Fibroblast of skin of left quadriceps (primary cell): ENCODE measurements at regions not wholly inside any gene's neighbourhood (a gene's known extent, or its start where the extent isn't known, plus 50 kb on each side); places are given as distances from the start of the nearest gene placed in this dataset.
"Not testable (repeated sequence)": the region's sequence is repeated elsewhere in the genome, so short reads cannot be mapped to it uniquely, and the experiment has no call there.

Experiments
- DNase-seq, 2 experiments: peaks; one replicate each; pipeline ENCODE4 v3.0.0-alpha.2; 2013; ENCODE audit warnings: low read depth in 2 of 2

GRCh38 chr2:10183146-10183675 is 60.7 kb downstream of the RRM2 start:
- no peak for DNase-seq

DNA sequence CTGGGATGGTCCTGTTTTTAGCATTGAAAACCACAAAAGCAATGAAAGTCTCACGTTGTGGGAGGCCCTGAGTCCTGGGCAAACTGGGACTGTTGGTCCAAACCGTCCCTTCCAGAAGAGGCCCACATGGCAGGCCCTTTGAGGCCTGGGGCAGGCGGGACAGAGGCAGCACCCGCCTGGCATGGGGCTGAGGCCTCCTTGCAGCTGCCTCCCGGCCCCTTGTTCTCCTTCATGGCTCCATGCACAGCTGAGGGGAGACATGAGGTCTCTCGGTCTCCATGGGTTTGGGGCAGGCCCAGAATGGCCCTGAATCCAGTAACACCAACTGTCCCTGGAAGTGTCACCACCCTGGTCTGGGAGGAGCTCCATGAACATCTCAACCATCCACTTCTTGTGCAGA is 61.9 kb downstream of the RRM2 start:
- no peak for DNase-seq

DNA sequence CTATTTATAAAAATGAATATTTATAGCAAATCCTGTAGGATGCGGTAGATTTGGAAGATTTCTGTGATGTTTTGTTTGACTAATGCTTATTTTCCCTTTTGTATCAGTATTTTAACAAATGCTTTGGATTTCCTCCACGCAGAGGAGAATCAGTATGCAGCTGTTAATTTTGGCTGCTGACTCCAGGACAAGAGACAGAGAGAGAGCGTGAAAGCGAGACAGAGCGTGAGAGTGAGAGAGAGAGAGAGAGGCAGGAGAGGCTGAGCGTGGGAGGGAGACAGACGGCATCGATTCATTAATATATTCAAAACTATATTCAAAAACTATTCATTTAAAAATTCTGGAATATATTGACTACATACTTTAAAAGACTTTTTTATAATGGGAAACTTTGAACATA is 62.5 kb downstream of the RRM2 start:
- DNase-seq, result no peak

- no peak for DNase-seq
Observed at GRCh38 chr2:10185755-10186154, 63.2 kb downstream of the RRM2 start.

- DNase-seq, result no peak
Observed at GRCh38 chr2:10186868-10187535, 64.5 kb downstream of the RRM2 start.

DNA sequence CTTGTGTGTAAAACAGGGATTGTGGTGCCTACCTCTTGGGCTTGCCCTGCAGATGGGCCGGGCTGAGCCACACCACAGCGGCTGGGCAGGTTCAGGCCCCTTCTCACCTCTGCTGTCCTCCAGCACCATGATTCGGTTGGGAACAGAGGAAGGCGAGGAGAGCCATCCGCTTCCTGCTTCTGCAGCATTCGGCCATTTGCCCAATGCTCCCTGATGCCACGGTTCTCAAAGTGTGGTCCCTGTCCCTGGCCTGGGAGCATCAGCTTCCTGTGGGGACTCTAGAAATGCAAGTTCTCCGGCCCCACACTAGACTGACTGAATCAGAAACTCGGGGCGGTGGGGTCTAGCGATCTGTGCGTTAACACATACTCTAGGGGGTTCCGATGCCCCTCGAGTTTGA is 65.1 kb downstream of the RRM2 start:
- no peak for DNase-seq

DNA sequence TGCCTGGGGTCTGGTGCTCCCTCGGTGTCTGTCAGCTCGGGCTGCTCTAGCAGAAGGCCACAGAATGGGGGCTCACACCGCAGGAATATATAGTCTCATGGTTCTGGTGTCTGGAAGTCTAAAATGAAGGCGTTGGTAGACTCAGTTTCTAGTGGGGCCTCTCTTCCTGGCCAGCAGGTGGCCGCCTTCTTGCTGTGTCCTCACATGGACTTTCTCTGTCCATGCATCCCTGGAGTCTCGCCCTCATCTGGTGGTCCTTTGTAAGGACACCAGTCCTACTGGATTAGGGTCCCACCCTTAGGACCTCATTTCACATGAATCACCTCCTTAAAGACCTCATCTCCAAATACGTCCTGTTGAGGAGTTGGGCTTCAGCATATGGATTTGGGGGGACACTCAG is 65.7 kb downstream of the RRM2 start:
- no peak for DNase-seq

- no peak for DNase-seq
Observed at GRCh38 chr2:10188729-10189305, 66.3 kb downstream of the RRM2 start.

- no peak for DNase-seq
Observed at GRCh38 chr2:10190255-10190654, 67.7 kb downstream of the RRM2 start.

- DNase-seq, result no peak
Observed at GRCh38 chr2:10190737-10191532, 68.4 kb downstream of the RRM2 start.

DNA sequence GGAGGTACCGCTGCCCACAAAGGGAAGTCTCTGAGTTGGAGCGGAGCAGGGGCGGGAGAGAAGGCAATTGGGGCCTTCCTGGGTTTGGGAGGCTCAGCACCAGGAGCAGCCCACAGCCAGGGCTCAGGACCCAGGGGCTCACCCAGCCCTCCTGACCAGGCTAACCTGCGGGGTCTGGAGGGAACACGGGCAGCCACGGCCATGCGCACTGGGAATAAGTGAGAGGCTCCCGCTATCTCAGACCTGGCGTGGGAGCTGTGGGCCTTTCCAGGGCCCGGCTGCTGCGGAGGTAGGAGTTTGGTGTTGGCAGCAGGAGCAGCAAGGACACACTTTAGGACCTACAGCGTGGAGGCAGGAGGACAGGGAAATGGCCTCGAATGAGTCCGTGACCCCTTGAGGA is 69.0 kb downstream of the RRM2 start:
- no peak for DNase-seq

DNA sequence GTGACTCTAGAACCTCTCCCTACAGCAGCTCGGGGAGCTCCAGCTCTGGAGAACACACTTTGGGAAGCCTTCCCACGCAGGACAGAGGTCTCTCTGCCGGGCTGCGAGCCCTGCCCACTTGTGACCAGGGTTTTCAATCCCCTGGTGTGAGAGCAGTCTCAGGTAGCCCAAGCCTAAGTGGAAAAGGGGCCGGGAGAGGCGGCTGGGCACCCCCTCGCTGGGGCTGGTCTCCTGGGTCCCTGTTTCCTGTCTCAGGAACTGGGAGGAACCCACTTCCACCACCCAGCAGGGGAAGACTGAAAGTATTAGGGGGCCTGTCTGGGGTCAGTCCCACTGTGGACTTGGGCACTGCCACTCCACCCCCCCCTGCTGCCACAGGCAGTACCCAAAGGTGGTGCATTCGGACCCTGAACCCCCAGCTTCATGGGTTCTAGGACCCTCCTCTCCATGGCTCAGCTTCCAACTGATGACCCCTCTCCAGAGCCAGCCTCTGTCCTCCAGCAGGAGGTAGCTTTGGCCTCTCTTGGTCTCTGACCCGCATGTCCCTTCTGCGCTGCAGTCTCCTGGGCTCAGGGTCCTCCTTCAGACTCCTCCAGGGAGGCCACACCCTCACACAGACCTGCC is 70.0 kb downstream of the RRM2 start:
- DNase-seq, result no peak

DNA sequence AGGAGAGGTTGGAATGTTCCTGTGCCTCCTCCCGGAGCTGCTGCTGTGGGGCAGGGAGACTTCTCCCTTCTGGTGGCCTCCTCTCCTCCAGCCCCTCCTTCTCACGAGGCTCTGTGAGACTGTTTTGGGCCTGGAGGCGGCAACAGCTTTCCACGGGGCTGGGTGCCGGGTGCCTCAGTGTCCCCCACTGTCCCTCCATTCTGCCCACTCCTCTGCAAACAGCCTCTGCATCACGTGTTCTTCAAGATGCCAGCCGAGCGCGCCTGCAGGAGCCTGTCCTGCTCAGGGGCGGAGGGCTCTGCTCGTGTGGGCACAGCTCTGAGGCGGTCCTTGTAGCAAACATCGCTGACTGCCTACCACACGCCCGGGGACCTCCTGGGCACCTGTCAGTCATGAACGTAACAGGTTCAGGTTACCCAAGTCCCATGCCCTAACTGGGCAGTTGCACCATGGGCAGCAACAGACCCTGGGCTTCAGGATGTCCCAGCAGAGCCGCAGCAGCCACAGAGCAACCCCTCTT is 70.8 kb downstream of the RRM2 start:
- no peak for DNase-seq

DNA sequence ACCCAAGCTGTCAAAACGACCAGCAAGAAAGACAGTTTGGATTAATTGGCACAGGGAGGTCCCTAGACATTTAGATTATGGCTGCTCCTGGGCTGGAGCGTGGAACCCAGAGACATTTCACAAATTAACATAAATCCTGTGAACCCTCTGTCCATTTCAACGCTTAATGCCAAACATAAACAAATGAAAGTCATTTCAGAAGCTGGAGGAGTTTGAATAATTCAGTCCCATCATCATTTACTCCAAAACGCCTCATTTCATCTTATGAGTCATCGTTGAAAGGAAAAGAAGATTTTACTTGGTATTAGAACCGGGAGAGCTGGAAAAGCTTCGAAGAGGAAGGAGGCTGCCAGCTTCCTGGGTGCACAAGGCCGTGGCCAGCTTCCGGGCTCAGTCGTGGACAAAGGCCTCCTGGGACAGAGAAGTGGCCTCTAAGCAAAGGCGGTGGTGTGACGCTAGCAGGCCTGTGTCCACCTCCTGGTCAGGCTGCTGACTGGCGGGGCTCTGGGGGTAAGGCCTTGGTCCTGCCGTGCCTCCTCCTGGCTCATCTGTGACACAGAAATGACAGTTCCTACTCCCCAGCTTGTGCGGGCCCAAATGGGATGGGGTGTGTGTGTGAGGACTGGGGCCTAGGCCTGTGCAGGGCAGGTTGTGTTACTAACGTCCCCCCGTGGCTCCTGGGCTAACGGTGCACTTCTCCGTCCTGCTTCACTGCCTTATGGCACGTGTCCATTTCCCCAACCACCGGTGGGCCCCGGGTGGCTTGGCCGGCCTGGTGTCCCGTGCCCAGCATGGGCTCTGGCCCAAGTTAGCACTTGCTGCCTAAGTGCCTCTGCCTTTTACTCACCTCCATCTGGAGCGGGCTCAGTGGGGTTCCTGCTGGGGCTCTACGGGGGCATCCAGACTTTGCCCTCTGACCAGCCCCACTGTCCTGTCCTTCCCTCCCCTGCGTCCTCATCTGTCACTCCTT is 71.6 kb downstream of the RRM2 start:
- DNase-seq, result peak; percentile 12 to 19

DNA sequence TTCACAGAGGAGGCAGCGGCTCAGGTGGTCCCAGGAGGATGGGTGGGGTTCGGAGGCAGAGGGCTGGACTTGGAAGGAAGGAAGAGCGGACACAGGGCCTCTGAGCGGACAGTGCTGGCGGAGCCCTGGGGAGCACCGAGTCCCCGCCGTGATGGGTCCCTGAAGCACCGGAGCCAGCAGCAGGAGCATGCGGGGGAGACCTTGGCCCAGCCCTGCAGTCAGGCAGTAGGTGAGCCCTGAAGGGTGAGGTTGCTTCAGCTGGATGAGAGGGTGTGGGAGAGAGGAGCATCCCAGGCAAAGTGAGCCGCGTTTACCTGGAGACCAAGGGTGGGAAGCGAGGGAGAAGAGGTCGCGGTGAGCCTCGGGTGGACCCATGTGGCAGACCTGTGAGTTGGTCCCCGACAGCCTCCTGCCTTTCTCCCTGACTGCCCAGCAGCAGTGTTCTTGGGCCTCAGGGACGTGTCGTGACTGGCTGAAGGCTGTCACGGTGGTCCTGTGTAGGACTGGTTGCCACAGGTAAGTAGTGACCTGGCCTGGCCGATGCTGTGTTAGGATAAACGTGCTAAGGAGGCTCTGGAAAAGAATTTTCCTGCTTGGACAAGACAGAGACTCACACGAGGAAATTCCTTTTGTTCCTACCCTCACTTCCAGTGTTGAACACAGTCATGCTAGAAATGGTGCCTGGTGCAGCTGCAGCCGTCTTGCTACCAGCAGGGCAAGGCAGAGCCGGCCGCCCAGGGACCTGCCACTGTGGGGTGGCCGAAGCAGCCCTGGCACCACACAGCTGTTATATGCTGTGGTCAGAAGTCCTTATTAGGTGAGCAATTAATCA is 73.0 kb downstream of the RRM2 start:
- DNase-seq, result no peak

DNA sequence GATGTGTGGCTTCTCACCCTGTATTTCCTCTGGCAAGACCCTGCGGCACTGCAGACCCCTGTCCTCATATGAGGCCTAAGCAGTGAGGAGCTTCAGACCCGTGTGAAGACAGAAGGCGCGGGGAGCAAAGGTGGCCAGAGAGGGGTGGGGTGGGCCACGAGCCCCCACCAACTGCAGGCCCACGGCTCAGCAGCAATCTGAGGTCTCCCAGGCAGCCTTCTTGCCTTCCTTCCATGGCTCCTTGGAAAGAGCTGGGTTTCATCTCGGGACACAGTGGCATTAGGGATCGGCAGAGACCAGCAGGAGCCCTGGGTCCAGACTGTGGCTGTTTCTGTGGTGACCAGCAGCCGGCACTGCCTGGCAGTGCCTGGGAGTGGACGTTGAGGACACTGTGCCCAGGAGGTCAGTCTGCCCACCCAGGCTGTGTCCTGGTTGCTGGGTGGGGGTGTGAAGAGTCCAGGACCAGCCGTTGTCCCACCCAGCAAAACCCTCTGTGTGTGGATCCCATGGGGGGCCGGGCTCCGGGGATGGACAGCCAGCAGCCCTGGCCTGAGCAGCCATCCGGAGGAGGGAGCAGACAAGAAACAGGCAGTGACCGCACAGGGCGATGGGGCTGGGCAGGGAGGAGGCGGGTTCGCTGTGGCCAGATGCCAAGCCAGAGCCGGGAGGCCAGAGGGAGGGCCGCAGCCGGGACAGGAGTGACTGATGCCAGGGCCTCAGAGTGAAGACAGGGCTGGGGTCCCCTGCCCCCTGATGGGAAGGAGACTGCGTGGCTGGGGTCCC is 73.8 kb downstream of the RRM2 start:
- DNase-seq, result no peak

GRCh38 chr2:10196948-10197696 is 74.6 kb downstream of the RRM2 start:
- DNase-seq, result no peak

DNA sequence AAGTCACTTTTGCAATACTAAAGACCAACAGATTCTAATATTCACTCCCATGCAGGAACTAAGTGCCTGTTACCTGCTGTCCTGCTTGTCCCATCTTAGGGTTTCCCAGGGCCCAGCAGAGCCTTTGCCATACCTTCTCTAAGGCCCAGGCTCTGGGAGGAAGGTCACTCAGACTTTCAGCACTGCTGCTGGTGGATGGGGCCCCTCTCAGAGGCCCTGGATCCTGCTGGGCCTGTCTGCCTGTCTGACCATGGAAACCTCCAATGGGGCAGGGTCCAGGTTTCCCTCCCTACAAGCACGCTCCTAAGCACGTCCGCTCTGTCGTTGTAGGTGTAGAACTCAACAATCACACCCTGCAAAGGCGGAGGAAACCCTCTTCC is 75.1 kb downstream of the RRM2 start:
- DNase-seq, result no peak

- not testable (repeated sequence) for DNase-seq
Observed at GRCh38 chr2:10198482-10198881, 75.9 kb downstream of the RRM2 start.
